ENCODE measurements at regions not wholly inside any gene's neighbourhood (a gene's known extent, or its start where the extent isn't known, plus 50 kb on each side); places are given as distances from the start of the nearest gene placed in this dataset.
"Not testable (repeated sequence)": the region's sequence is repeated elsewhere in the genome, so short reads cannot be mapped to it uniquely, and the experiment has no call there.

GRCh38 chr10:65176994-65177393 lies 1655.8 kb downstream of the REEP3 start:
- no peaks in the 10 kb centered on the region for H3K9me3 ChIP-seq
- no peak overlapping the region for H3K4me3 ChIP-seq
- no peak for TF ChIP-seq CTCF (IDR thresholded peaks at IDR 0.05)
- no peak overlapping the region for H3K27ac ChIP-seq
- H3K36me3 ChIP-seq: no peaks in the 10 kb centered on the region
- intact Hi-C loops (cut with DNase I; ENCODE audit: low total_unique reads): no loop called here
- H3K4me1 ChIP-seq: no peaks in the 10 kb centered on the region
- no peaks in the 10 kb centered on the region for H3K27me3 ChIP-seq
- DNase-seq: no peak

GRCh38 chr10:65183236-65183635 lies 1662.0 kb downstream of the REEP3 start:
- H3K4me1 ChIP-seq: no peaks in the 10 kb centered on the region
- H3K4me3 ChIP-seq: no peak overlapping the region
- no peak overlapping the region for H3K27ac ChIP-seq
- H3K36me3 ChIP-seq: no peaks in the 10 kb centered on the region
- TF ChIP-seq CTCF (IDR thresholded peaks at IDR 0.05): no peak
- intact Hi-C loops (cut with DNase I; ENCODE audit: low total_unique reads): no loop called here
- H3K9me3 ChIP-seq: no peaks in the 10 kb centered on the region
- no peak for DNase-seq
- no peaks in the 10 kb centered on the region for H3K27me3 ChIP-seq

- H3K36me3 ChIP-seq; H3K9me3 ChIP-seq; H3K4me3 ChIP-seq; intact Hi-C loops (cut with DNase I; ENCODE audit: low total_unique reads); DNase-seq; H3K27me3 ChIP-seq; H3K27ac ChIP-seq; H3K4me1 ChIP-seq: not testable (repeated sequence)
Measured at GRCh38 chr10:65186668-65187067, 1665.5 kb downstream of the REEP3 start.

GRCh38 chr10:65194126-65194525 lies 1672.9 kb downstream of the REEP3 start:
- H3K4me3 ChIP-seq: no peak overlapping the region
- DNase-seq: no peak
- H3K27ac ChIP-seq: no peak overlapping the region
- intact Hi-C loops (cut with DNase I; ENCODE audit: low total_unique reads): no loop called here
- no peaks in the 10 kb centered on the region for H3K36me3 ChIP-seq
- peaks cover 0 to 2% (median 0%) of the 10 kb centered on the region in 4 donors for H3K4me1 ChIP-seq
- TF ChIP-seq CTCF (IDR thresholded peaks at IDR 0.05): no peak
- H3K9me3 ChIP-seq: no peaks in the 10 kb centered on the region
- H3K27me3 ChIP-seq: no peaks in the 10 kb centered on the region

- no peak for DNase-seq
- H3K9me3 ChIP-seq: no peaks in the 10 kb centered on the region
- H3K27ac ChIP-seq: no peak overlapping the region
- peaks cover 0 to 2% (median 0%) of the 10 kb centered on the region in 4 donors for H3K4me1 ChIP-seq
- no peaks in the 10 kb centered on the region for H3K27me3 ChIP-seq
- H3K4me3 ChIP-seq: no peak overlapping the region
- intact Hi-C loops (cut with DNase I; ENCODE audit: low total_unique reads): no loop called here
- no peaks in the 10 kb centered on the region for H3K36me3 ChIP-seq
- no peak for TF ChIP-seq CTCF (IDR thresholded peaks at IDR 0.05)
Measured at GRCh38 chr10:65194555-65194954, 1673.4 kb downstream of the REEP3 start.

GRCh38 chr10:65196111-65196510 lies 1674.9 kb downstream of the REEP3 start:
- intact Hi-C loops (cut with DNase I; ENCODE audit: low total_unique reads): no loop called here
- no peak overlapping the region for H3K4me3 ChIP-seq
- no peak for DNase-seq
- no peaks in the 10 kb centered on the region for H3K36me3 ChIP-seq
- no peaks in the 10 kb centered on the region for H3K27me3 ChIP-seq
- H3K27ac ChIP-seq: no peak overlapping the region
- H3K9me3 ChIP-seq: no peaks in the 10 kb centered on the region
- peaks cover 0 to 2% (median 0%) of the 10 kb centered on the region in 4 donors for H3K4me1 ChIP-seq
- TF ChIP-seq CTCF (IDR thresholded peaks at IDR 0.05): no peak
